ENCODE measurements at regions not wholly inside any gene's neighbourhood (a gene's known extent, or its start where the extent isn't known, plus 50 kb on each side); places are given as distances from the start of the nearest gene placed in this dataset.

- TF ChIP-seq REST (IDR thresholded peaks at IDR 0.05; ENCODE audit: unreplicated experiment): no peak
- TF ChIP-seq, protein P1, sequence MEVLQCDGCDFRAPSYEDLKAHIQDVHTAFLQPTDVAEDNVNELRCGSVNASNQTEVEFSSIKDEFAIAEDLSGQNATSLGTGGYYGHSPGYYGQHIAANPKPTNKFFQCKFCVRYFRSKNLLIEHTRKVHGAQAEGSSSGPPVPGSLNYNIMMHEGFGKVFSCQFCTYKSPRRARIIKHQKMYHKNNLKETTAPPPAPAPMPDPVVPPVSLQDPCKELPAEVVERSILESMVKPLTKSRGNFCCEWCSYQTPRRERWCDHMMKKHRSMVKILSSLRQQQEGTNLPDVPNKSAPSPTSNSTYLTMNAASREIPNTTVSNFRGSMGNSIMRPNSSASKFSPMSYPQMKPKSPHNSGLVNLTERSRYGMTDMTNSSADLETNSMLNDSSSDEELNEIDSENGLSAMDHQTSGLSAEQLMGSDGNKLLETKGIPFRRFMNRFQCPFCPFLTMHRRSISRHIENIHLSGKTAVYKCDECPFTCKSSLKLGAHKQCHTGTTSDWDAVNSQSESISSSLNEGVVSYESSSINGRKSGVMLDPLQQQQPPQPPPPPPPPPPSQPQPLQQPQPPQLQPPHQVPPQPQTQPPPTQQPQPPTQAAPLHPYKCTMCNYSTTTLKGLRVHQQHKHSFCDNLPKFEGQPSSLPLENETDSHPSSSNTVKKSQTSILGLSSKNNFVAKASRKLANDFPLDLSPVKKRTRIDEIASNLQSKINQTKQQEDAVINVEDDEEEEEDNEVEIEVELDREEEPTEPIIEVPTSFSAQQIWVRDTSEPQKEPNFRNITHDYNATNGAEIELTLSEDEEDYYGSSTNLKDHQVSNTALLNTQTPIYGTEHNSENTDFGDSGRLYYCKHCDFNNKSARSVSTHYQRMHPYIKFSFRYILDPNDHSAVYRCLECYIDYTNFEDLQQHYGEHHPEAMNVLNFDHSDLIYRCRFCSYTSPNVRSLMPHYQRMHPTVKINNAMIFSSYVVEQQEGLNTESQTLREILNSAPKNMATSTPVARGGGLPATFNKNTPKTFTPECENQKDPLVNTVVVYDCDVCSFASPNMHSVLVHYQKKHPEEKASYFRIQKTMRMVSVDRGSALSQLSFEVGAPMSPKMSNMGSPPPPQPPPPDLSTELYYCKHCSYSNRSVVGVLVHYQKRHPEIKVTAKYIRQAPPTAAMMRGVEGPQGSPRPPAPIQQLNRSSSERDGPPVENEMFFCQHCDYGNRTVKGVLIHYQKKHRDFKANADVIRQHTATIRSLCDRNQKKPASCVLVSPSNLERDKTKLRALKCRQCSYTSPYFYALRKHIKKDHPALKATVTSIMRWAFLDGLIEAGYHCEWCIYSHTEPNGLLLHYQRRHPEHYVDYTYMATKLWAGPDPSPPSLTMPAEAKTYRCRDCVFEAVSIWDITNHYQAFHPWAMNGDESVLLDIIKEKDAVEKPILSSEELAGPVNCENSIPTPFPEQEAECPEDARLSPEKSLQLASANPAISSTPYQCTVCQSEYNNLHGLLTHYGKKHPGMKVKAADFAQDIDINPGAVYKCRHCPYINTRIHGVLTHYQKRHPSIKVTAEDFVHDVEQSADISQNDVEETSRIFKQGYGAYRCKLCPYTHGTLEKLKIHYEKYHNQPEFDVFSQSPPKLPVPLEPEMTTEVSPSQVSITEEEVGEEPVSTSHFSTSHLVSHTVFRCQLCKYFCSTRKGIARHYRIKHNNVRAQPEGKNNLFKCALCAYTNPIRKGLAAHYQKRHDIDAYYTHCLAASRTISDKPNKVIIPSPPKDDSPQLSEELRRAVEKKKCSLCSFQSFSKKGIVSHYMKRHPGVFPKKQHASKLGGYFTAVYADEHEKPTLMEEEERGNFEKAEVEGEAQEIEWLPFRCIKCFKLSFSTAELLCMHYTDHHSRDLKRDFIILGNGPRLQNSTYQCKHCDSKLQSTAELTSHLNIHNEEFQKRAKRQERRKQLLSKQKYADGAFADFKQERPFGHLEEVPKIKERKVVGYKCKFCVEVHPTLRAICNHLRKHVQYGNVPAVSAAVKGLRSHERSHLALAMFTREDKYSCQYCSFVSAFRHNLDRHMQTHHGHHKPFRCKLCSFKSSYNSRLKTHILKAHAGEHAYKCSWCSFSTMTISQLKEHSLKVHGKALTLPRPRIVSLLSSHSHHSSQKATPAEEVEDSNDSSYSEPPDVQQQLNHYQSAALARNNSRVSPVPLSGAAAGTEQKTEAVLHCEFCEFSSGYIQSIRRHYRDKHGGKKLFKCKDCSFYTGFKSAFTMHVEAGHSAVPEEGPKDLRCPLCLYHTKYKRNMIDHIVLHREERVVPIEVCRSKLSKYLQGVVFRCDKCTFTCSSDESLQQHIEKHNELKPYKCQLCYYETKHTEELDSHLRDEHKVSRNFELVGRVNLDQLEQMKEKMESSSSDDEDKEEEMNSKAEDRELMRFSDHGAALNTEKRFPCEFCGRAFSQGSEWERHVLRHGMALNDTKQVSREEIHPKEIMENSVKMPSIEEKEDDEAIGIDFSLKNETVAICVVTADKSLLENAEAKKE (CRISPR knock-in tag; IDR thresholded peaks at IDR 0.05): no peak
- TF ChIP-seq ZNF331 (CRISPR knock-in tag; IDR thresholded peaks at IDR 0.05; ENCODE audit: low read depth): no peak
- TF ChIP-seq EZH2 (IDR thresholded peaks at IDR 0.05; ENCODE audit: low read depth, unreplicated experiment): no peak
- no peak for TF ChIP-seq JUNB (IDR thresholded peaks at IDR 0.05; ENCODE audit: unreplicated experiment)
- no peak for TF ChIP-seq CREB1 (CRISPR knock-in tag; IDR thresholded peaks at IDR 0.05; ENCODE audit: low read depth)
- no peak for TF ChIP-seq STAT1 (IDR thresholded peaks at IDR 0.05; ENCODE audit: unreplicated experiment)
- no peak for TF ChIP-seq ZNF114 (CRISPR knock-in tag; IDR thresholded peaks at IDR 0.05)
Measured at GRCh38 chr9:89722712-89723111, 117.9 kb downstream of the GADD45G start (continued).

All from GM23338 (cell line).